Left renal cortex interstitium (tissue), 4 donors: ENCODE measurements at regions not wholly inside any gene's neighbourhood (a gene's known extent, or its start where the extent isn't known, plus 50 kb on each side); places are given as distances from the start of the nearest gene placed in this dataset.

Source experiments
- DNase-seq, 4 donors: peaks; one replicate each; pipeline ENCODE4 v3.0.0-alpha.2; 2013; ENCODE audit warnings: low read depth in 4 of 4, low spot score in 2 of 4, missing footprints in 1 of 4

DNA sequence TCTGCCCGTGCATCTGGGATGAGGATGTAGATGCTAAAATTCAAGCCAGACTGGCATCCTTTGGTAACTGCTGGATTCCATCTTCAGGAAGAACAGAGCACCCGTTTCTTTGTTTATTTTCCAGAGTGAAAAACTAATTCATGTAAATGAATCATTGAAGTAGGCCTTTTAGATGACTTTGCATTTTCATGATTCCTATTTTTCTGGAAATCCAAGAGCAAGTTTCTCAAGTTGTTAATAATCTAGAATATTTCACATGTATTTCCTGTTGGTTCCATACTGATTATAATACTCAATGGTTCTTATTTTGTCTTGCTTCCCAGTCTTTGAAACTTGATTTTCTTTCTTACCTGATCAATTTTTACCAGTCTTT is 328.4 kb downstream of the LPIN1 start:
- no peak for DNase-seq

DNA sequence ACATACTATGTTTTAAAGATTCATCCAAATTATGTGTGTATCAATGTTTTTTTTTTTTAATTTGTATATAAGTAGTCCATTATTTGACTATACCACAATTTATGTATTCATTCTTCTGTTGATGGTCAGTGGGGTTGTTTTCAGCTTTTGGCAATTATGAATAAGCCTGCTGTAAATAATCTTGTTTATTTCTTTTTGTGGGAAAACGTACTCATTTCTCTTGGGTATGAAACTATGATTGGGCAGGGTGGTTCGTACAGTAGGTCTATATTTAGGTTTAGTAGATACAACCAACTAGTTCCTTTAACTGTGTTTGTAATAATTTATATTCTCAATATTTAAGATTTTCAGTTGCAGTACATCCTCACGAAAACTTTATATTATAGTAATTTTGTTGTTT is 329.2 kb downstream of the LPIN1 start:
- DNase-seq = no peak

DNA sequence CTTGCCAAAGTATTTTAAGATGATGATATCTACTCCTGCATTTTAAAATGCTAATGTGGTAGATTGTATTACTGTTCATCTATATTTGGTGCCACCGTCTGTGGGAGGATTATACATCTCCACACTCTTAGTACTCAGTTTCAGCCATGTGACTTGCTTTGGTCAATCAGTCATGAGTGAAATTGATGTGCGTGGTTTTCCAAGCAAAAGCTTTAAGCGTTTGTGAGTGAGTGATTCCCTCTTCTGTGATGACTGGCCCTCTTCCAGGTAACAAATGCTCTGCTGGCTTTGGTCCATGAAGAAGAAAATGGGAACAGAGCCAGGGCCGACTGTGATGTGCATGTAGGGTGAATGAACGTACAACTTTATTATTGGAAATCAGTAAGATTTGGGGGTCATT is 330.4 kb downstream of the LPIN1 start:
- no peak for DNase-seq

DNA sequence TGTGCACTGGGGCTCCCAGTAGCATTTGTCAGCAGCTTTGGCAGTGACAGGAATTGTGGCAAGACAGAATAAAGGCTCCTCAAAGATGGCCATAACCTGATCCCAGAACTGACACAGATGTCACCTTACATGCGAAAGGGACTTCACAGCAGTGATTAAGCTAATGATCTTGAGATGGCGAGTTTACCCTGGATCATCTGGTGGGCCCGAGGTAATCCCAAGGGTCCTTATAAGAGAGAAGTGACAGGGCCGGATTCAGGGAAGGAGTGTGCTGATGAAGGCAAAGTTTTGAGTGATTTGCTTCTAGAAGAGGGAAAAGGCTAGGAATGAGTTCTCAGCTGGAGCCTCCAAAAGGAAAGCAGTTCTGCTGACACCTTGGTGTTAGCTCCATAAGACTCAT is 333.9 kb downstream of the LPIN1 start:
- no peak for DNase-seq

DNA sequence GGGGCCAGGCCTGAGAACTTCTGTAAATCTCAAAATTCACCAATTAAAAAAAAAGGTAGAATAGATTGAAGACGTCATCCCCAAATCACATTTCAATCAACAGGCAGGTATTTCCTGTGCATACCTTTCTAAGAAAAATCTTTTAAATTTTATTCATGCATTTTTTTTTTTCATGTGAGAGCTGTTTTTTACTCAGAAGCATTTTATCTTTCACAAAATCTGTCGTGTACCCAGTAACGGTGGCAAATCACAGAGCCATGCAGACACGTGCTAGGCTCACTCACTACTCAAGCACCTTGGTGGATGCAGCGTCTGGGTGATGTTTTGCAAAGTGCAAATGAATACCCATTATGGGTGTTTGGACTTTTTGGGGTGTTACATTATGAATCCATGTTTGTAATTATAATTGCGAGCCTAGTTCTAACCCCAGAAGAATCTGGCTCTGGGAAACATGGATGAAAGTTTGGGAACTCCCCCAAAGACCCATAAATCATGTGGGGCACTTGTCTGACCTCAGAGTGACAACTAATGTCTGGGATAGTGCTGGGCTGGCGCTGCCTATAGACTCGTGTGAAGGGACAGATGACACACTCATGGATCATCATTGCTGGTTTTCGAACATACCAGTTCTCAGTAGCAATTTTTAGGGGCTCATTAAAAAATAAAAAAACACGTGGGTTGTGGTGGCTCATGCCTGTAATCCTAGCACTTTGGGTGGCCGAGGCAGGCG is 335.2 kb downstream of the LPIN1 start:
- DNase-seq = no peak

DNA sequence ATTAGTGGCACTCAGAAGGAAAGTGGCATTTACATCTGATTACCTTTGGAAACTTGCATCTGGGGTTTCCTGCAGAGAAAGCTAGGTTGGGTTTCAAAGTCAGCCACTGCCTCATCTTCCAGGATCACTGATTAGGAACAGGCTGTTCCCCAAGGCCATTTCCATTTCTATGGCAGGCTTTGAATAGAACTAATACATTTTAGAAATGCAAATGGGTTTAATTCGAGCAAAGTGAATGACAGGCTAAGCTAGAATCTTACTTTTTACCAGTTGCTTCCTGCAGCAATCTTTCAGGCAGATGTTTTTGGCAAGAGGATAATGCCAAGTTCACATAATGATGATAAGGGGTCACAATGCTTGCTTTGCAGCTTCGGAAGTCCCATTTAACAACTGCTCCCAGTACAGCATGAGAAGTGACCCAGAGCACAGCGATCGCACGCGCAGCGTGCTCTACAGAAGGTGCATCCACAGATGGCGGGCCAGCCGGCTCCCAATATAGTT is 336.7 kb downstream of the LPIN1 start:
- no peak for DNase-seq

DNA sequence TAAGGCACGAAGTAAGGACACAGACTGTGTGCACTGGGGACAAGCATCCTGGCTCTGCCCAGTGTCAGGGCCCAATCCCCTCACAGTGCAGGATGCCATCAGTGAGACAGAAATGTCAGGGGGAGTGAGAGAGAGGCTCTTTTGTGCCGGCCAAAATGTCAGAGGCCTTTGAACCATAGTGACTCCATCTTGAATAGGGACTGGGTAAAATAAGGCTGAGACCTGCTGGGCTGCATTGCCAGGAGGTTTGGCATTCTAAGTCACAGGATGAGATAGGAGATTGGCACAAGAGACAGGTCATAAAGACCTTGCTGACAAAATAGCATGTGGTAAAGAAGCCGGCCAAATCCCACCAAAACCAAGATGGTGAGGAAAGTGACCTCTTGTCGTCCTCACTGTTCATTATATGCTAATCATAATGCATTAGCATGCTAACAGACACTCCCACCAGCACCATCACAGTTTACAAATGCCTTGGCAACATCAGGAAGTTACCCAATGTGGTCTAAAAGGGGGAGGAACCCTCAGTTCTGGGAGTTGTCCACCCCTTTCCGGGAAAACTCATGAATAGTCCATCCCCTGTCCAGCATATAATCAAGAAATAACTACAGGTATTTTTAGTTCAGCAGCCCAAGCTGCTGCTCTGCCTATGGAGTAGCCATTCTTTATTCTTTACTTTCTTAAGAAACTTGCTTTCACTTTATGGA is 337.4 kb downstream of the LPIN1 start:
- no peak for DNase-seq

DNA sequence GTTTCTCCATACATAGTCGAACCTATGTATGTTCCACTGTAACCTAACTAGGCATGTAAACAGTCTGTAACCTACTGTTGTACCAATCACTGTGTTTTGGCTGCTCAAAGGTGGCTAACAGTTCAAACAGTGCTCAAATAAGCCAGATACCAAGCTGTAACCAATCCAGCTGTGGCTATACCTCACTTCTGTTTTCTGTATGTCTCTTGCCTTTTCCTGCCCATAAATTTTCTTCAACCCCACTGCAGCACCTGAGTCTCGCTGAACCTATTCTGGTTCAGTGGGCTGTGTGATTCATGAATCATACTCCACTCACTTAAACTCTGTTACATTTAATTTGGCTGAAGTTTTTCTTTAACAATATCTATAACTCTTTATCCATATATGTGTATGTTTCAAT is 340.7 kb downstream of the LPIN1 start:
- DNase-seq = no peak

DNA sequence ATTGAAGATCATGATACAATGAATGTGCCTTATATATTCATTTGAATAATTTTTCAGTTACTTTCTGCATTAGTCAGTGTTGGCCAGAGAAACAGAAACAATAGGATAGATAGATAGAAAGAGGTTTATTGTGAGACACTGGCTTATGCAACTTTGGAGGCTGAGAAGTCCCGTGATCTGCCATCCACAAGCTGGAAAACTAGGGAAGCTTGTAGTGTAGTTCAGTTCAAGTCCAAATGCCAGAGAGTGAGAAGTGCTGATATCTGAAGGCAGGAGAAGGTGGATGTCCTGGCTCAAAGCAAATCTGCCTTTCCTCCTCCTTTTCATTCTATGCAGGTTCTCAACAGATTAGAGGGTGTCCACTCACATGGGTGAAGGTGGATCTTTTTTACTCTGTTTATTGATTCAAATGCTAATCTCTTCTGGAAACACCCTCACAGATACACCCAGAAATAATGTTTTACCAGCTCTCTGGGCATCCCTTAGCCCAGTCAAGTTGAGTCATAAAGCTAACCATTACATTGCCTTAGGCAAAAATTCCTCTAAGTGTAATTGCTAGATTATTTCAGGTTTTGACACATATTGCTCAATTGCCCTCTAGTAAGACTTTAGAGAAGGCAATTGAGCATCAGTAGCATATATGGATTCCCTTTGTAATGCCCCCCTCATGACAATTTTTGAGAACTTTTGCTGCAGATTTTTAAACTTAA is 341.4 kb downstream of the LPIN1 start:
- DNase-seq = no peak

DNA sequence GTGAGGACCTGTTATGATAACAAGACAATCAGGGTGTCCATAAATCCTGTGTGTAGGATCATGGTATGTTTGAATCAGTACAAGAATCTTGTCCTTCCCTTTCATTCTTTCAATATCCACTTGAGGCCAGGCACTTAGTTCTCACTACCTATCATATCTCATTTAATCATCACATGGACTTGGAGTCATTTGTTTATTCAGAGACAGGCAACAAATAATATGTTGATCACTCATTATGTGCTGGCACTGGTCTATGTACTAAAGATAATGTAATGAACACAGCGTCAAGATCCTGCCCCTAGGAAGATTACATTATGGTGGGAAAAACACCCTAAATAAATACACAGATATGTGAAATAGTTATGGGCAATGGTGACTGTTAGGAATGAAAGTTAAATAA is 342.6 kb downstream of the LPIN1 start:
- no peak for DNase-seq

DNA sequence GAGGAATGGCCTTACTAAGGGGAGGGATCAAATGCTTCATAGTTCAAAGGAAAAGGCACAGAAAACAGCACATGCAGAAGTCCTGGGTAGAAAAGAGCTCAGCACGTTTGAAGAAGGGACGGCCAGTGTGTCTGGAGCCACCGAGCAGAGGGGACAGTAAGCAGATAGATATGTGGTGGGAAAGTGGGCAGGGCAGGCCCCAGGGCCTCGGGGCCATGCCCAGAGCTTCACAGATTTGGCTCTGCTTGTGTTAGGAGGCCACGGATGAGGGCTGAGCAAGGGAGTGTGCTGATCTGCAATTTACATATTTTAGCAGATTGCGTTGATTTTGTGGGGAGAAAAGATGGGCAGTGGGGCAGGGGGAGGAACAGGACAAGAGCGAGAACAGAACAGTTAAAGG is 343.1 kb downstream of the LPIN1 start:
- no peak for DNase-seq

DNA sequence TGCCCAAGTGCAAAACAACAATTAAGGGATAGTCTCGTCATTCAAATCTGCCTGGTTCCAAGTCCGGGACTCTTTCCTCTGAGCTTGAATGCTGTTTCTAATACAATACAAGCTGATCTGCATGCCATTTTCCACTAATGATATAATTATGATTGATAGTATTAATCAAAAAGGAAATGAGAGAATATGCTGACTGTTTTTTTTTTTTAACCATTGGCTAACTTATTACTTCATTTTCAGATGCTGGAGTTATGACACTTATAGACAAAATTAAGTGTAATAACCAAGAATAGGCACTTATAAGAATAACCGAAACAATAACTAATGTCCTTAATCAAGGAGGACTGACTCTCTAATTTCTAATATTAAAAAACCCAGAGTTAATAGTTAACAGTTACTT is 343.6 kb downstream of the LPIN1 start:
- no peak for DNase-seq

DNA sequence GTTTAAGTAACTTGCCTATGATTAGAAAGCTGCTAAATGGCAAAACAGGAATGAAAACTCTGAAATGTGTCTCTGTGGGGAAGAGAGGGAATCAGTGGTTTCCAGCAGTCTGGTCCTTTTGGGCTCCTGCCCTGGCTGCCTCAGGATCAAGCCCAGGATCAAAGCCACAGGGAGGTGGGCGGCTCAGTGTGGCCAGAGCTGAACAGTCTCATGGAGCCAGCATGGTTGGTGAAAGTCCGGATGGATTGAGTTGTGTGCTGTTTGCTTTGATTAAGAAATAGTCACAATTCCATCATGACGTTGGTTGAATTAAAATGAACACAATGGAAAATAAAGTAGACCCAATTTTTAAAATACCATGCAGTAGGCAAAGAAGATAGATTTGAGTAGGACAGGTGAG is 344.2 kb downstream of the LPIN1 start:
- DNase-seq = no peak

DNA sequence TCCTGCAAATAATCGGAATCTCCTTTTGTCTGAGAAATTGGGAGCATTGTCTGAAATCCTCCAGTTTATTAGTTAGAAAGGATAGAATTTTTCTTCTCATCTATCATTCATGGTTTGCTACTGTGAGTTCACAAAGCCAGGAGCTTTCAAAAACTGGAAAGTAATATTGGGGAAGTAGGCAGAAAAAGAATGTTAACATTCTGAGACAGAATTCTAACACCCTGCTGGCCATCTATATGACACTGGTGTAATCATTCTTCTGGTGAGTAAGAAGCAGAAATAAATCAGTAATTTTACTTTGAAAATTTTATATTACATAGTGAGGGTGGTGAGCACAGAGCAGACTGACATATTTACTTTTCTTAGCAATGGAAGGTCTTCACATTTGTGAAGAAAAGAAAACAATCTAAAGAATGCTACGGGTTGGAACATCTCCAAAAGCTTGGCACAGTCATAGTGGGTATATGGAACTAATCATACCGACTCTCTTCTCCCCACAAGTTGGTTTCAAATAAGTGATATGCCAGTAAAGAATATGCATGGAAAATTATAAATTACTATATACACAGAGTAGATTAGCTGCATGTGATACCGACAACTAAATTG is 344.9 kb downstream of the LPIN1 start:
- no peak for DNase-seq

DNA sequence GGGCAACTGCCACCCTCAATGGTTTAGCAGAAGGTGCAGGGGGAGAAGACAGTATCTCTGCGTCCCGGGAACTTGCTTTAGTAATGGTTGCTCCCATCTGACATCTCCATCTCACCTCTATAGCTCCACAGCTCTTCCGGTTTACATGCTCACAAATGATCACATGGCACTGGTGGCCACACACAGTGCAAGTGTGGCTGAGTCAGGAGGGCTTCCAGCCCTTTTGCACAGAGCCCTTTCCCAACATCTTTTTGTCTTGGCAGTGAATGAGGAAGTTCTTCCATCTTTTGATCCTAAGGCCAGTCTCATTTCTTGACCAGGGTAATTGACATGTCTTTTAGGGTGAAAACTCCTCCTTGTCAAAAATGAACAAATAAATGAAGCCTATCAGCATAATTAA is 347.7 kb downstream of the LPIN1 start:
- DNase-seq = no peak

DNA sequence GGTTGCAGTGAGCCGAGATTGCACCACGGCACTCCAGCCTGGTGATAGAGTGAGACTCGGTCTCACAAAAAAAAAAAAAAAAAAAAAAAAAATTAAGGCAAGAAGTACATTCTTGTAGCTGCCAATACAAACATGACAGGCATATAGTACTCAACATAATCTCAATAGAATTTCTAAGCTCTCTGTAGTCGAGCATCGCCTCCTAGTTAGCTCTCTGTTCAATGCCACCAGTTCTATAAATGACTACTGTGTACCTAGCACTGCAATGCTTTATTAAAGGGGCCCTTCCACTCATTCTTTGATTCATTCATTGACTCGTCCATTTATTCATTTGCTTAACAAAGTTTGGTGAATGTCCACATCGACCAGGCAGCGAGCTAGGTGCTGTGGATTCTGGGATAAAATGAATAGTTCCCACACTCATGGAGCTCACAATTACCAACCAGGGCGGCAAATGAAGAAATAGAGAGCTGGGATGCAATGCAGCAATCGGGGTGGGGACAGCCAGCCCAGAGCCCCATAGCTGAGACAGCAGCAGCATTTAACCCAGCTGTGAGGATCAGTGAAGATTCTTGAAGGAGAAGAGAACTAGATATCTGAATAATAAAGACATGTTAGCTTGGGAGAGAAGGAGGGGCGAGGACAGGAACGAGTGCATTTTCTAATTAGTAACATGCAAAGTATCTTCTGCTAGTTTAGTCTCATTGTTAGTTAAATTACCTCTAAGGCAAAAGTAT is 349.8 kb downstream of the LPIN1 start:
- no peak for DNase-seq

DNA sequence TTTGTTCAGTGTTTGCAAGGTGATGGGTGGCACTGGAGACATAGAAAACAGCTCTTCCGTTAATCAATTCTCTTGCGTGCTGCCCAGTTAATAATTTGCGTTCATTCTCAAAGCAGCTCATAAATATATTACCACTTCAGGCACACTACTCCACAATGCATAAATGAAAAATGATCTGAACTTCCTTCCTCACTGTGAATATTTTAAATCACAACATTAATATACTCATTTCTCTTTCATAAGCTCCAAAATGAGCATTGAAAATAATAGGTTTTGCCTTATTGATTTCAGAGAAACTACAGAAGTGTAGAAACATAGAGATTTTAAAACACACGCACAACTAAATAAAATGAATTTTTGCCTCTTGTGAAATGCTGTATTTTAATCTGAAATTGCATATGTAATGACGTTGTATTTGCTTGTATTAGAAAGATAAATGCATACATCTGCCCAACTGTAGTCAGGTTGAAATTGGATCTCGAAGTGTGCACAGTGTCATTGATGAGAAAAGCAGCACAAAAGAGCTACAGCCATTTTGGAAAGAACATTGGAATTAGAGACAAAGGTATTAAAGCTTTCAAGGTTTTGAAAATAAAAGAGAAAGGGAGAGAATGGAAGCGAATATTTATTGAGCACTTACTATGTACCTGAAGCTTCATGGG is 350.5 kb downstream of the LPIN1 start:
- no peak for DNase-seq

DNA sequence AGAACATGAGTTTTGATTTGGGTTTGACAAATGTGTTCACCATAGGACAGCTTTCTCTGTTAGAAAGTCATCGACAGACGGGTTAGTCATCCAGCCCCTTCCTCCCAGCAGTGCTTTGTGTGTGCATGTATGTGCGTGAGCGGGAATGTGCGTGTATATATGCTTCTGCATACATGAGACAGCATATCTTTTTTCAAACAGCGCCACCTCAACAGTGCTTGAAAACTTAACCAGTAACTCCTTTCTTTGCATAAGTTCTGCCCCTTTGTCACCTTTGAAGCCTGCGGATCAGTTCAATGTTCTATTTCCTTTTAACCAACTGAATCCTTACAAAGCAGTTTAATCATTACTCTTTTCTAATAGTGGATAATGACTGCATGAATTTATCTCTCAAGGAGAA is 351.4 kb downstream of the LPIN1 start:
- no peak for DNase-seq

DNA sequence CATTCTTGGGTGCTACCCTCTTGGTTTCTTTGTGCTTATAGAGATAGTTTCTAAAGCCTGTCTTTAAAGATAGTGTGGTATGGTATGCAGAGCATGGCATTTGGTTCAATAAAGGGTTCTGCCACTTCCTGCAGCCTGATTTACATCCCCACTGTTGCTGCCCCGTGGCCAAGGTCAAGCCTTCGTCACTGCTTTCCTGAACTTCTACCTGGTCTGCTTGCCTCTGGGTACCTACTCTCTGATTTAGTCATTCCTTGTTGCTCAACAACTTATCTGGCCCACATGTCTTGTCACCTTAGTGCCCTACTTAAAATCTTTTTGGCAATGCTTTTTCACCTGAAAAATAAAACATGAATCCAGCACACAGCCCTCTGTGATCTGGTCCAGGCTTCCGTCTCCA is 352.9 kb downstream of the LPIN1 start:
- no peak for DNase-seq

DNA sequence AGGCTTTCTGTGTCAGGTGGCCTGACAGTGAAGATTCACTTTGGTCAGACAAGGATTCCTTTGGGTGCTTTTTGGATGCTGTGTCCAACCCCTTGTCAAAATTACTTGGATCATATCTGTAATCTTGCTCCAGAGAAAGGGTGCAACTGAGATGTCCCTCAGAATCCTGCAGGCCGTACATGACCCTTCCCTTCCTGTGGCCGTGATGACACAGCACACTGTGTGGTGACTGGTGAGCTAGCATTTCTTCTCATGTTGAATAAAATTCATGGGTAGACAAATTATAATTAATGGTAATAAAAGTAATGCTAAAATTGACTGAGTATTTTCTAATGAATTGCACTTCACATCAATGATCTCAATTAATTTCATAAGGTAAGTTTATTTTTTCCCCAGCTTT is 356.2 kb downstream of the LPIN1 start:
- no peak for DNase-seq
